ENCODE measurements at regions not wholly inside any gene's neighbourhood (a gene's known extent, or its start where the extent isn't known, plus 50 kb on each side); places are given as distances from the start of the nearest gene placed in this dataset.

GRCh38 chr7:21086688-21087087 is 300.0 kb upstream of the SP8 start:
- TF ChIP-seq CTCF (IDR thresholded peaks at IDR 0.05; ENCODE audit: low read depth, low read length), result no peak

GRCh38 chr7:21089653-21090052 is 303.0 kb upstream of the SP8 start:
- no peak for TF ChIP-seq CTCF (IDR thresholded peaks at IDR 0.05; ENCODE audit: low read depth, low read length)
- Histone ChIP-seq H3K27ac (no peak overlapping the region), H3K4me1 (ENCODE audit: low read depth) (no peaks in the 10 kb centered on the region), H3K9me3 (ENCODE audit: low read depth) (no peaks in the 10 kb centered on the region), H3K27me3 (no peaks in the 10 kb centered on the region), H3K36me3 (no peaks in the 10 kb centered on the region), H3K4me3 (no peak overlapping the region)
- DNase-seq (ENCODE audit: low read depth in 1 of 2, low spot score in 1 of 2), result no peak

More at GRCh38 chr7:21086688-21087087, 300.0 kb upstream of the SP8 start:
- H3K9me3 ChIP-seq (ENCODE audit: low read depth), result no peaks in the 10 kb centered on the region
- no peak overlapping the region for H3K27ac ChIP-seq
- no peaks in the 10 kb centered on the region for H3K27me3 ChIP-seq
- H3K36me3 ChIP-seq, result no peaks in the 10 kb centered on the region
- H3K4me1 ChIP-seq (ENCODE audit: low read depth), result no peaks in the 10 kb centered on the region
- DNase-seq (ENCODE audit: low read depth in 1 of 2, low spot score in 1 of 2), result no peak
- no peak overlapping the region for H3K4me3 ChIP-seq

GRCh38 chr7:21092766-21093702 is 306.3 kb upstream of the SP8 start:
- Histone ChIP-seq H3K27me3 (no peaks in the 10 kb centered on the region), H3K9me3 (ENCODE audit: low read depth) (no peaks in the 10 kb centered on the region), H3K36me3 (no peaks in the 10 kb centered on the region), H3K4me1 (ENCODE audit: low read depth) (no peaks in the 10 kb centered on the region), H3K4me3 (no peak overlapping the region), H3K27ac (no peak overlapping the region)
- DNase-seq (ENCODE audit: low read depth in 1 of 2, low spot score in 1 of 2), result no peak
- no peak for TF ChIP-seq CTCF (IDR thresholded peaks at IDR 0.05; ENCODE audit: low read depth, low read length)

- Histone ChIP-seq H3K36me3 (no peaks in the 10 kb centered on the region), H3K27me3 (no peaks in the 10 kb centered on the region), H3K4me3 (no peak overlapping the region), H3K9me3 (ENCODE audit: low read depth) (no peaks in the 10 kb centered on the region), H3K27ac (no peak overlapping the region), H3K4me1 (ENCODE audit: low read depth) (no peaks in the 10 kb centered on the region)
- no peak for DNase-seq (ENCODE audit: low read depth in 1 of 2, low spot score in 1 of 2)
- no peak for TF ChIP-seq CTCF (IDR thresholded peaks at IDR 0.05; ENCODE audit: low read depth, low read length)
Observed at GRCh38 chr7:21094589-21094988, 307.9 kb upstream of the SP8 start.

GRCh38 chr7:21099432-21099831 is 312.7 kb upstream of the SP8 start:
- Histone ChIP-seq H3K36me3 (no peaks in the 10 kb centered on the region), H3K4me3 (no peak overlapping the region), H3K27ac (no peak overlapping the region), H3K4me1 (ENCODE audit: low read depth) (no peaks in the 10 kb centered on the region), H3K9me3 (ENCODE audit: low read depth) (no peaks in the 10 kb centered on the region), H3K27me3 (no peaks in the 10 kb centered on the region)
- TF ChIP-seq CTCF (IDR thresholded peaks at IDR 0.05; ENCODE audit: low read depth, low read length), result no peak
- DNase-seq (ENCODE audit: low read depth in 1 of 2, low spot score in 1 of 2), result no peak
